ENCODE measurements at regions not wholly inside any gene's neighbourhood (a gene's known extent, or its start where the extent isn't known, plus 50 kb on each side); places are given as distances from the start of the nearest gene placed in this dataset.

DNA sequence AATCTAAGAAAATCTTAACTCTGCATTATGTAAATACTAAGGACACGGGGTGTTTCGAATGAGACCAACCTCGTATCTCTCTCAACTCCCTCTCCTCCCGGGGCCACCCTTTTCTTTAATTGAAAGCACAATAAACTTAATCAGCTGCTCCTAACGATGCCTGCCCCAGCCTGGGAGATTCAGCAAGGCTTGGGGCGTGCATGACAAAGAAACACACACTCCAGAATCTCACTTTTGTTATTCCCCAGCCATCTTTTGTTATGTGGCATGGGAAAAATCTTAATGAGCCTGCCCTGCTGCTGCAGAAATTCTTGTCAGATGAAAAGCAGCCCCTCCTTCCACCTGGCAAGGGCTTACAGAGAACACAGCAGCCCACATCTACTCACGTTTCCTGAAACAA lies 117.4 kb downstream of the TTLL2 start:
- intact Hi-C loops (cut with DNase I) = no loop called here
- WGBS (ENCODE audit: insufficient coverage, low coverage, low lambda C conversion rate, missing lambda C conversion rate) = 64% methylated on average over 6 of the region's 7 CpGs
- Histone ChIP-seq H3K36me3 (no peaks in the 10 kb centered on the region), H3K4me3 (no peak overlapping the region), H3K27ac (no peak overlapping the region), H3K9me3 (no peaks in the 10 kb centered on the region), H3K4me1 (no peaks in the 10 kb centered on the region), H3K27me3 (no peaks in the 10 kb centered on the region)
- TF ChIP-seq, protein P1, sequence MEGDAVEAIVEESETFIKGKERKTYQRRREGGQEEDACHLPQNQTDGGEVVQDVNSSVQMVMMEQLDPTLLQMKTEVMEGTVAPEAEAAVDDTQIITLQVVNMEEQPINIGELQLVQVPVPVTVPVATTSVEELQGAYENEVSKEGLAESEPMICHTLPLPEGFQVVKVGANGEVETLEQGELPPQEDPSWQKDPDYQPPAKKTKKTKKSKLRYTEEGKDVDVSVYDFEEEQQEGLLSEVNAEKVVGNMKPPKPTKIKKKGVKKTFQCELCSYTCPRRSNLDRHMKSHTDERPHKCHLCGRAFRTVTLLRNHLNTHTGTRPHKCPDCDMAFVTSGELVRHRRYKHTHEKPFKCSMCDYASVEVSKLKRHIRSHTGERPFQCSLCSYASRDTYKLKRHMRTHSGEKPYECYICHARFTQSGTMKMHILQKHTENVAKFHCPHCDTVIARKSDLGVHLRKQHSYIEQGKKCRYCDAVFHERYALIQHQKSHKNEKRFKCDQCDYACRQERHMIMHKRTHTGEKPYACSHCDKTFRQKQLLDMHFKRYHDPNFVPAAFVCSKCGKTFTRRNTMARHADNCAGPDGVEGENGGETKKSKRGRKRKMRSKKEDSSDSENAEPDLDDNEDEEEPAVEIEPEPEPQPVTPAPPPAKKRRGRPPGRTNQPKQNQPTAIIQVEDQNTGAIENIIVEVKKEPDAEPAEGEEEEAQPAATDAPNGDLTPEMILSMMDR (IDR thresholded peaks at IDR 0.05) = no peak
- no peak for TF ChIP-seq POLR2A (IDR thresholded peaks at IDR 0.05)
- DNase-seq (no peak), ATAC-seq (no peak)

DNA sequence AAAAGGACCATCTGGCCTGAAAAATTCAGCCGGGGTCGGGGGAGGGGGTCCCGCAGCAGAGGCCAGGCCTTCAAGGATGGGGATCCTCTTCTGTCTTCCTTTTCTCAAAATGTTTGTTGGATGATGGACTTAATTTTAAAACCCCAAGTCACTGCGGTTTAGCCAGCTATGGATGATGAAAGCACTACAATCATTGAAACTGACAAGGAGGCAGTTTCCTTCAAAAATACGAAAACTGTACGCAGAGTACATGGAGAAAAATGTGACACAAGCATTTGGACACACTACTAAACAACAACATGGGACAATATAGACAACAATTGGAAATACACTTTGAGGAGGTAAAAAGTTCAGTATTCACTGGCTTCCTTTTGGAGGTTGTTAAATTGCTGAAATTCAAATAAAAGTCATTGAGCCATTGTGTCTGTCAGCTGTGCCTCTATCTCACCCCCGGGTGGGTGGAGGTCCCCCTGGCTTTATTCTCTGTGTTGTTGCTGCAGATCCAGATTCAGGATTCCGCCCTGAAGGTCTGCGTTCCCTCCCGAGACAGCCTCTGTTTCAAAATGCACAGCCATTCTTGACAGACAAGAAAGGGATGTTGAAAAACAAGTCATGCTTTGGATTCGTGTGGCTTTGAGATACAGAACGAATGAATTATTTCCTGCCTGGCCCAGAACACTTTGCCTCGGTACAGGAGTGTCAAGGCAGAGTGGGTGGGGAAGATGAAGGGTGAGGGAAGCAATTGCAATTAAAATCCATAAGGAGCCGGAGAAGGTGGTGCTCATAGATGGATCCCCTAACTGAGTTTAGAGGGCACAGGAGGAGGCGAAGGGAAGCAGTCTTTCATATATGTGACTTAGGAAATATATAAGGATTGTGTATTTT lies 118.2 kb downstream of the TTLL2 start:
- 67% methylated on average over 12 of the region's 15 CpGs for WGBS (ENCODE audit: insufficient coverage, low coverage, low lambda C conversion rate, missing lambda C conversion rate)

DNA sequence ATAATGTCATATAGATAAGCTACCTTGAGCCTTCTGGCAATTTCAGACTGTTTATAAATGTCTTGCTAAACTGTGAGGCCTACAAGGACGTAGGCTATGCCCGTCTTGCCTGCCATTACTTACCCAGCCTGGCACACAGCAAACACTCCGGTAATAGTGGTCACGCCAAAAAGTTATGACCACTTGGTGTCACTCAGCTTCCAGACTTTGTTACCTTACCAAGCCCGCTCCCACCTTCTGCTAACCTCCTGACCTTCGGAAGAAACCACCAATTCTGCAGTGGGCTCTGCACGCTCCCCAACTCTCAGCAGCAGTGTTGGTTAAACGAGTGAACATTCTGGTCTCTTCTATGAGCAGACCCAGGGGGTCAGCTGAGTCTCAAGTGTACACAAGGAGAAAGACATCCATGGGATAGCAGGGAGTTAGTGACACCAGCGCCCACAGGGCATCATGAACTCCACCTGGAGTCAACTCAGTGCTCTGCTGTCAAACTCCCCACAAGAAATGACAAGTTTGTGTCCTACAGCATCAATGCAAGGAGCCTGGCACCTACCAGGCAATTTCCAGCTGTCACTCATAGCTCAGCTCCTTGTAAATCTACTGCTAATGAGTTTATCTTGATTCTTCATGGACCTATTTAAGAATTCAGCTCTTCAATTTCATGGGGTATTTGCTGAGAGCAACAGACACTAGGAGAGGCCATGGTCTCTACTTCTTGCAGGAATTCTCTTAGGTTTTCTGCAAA lies 119.9 kb downstream of the TTLL2 start:
- no peaks in the 10 kb centered on the region for H3K27me3 ChIP-seq
- no peaks in the 10 kb centered on the region for H3K36me3 ChIP-seq
- TF ChIP-seq, protein P1 (IDR thresholded peaks at IDR 0.05) = no peak
- no peak for TF ChIP-seq POLR2A (IDR thresholded peaks at IDR 0.05)
- intact Hi-C loops (cut with DNase I) = no loop called here
- ATAC-seq (no peak), DNase-seq (no peak)
- H3K4me1 ChIP-seq = no peaks in the 10 kb centered on the region
- H3K27ac ChIP-seq = no peak overlapping the region
- no peaks in the 10 kb centered on the region for H3K9me3 ChIP-seq
- H3K4me3 ChIP-seq = no peak overlapping the region
- 82% methylated on average over 3 of the region's 9 CpGs for WGBS (ENCODE audit: insufficient coverage, low coverage, low lambda C conversion rate, missing lambda C conversion rate)

More for the DNA sequence above, 118.2 kb downstream of the TTLL2 start:
- no peaks in the 10 kb centered on the region for H3K9me3 ChIP-seq
- no peak overlapping the region for H3K4me3 ChIP-seq
- ATAC-seq (no peak), DNase-seq (no peak)
- H3K27ac ChIP-seq = no peak overlapping the region
- H3K27me3 ChIP-seq = no peaks in the 10 kb centered on the region
- no peak for TF ChIP-seq POLR2A (IDR thresholded peaks at IDR 0.05)
- no peaks in the 10 kb centered on the region for H3K4me1 ChIP-seq
- intact Hi-C loops (cut with DNase I) = no loop called here
- H3K36me3 ChIP-seq = no peaks in the 10 kb centered on the region

DNA sequence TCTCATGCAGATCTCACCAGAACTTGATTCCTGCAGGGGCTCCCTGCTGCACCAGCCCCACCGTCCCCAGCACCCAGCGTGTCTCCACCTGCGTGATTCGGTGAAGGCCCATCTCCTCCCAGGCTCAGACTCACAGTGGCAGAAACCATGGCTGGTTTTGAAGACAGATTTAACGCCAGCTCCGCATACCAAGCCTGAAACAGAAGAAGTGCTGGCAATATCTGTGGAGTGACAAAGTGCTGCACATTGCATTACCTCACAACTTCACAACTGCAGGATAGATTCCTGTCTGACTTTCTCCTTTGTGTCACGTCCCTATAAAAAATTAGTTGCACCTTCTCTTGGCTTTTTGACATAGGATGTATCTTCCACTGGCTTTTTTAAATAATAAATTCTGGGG lies 120.7 kb downstream of the TTLL2 start:
- TF ChIP-seq, protein P1 (IDR thresholded peaks at IDR 0.05) = no peak
- no peak for TF ChIP-seq POLR2A (IDR thresholded peaks at IDR 0.05)
- WGBS (ENCODE audit: insufficient coverage, low coverage, low lambda C conversion rate, missing lambda C conversion rate) = 79% methylated on average over 4 of the region's 7 CpGs
- Histone ChIP-seq H3K9me3 (no peaks in the 10 kb centered on the region), H3K4me3 (no peak overlapping the region), H3K36me3 (no peaks in the 10 kb centered on the region), H3K27me3 (no peaks in the 10 kb centered on the region), H3K4me1 (no peaks in the 10 kb centered on the region), H3K27ac (no peak overlapping the region)
- DNase-seq (no peak), ATAC-seq (no peak)
- intact Hi-C loops (cut with DNase I) = no loop called here

DNA sequence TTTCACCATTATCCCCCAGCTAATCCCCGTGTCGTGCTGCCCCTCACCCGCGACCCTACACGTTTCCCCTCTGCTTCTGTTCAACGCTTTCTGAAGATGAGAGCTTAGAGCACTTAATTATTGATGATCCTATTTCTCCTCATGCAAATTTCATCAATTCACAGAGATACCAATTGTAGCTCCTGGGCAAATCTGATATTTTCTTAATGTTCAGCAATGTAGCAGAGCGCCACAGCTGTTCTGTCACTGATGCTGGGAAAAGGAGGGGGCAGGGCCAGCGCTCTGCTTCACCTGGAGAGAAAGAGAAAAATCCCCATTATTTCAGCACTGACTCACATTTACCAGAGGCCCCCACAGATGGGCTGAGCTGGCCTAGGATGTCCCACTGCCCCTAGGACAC lies 121.2 kb downstream of the TTLL2 start:
- intact Hi-C loops (cut with DNase I) = no loop called here
- no peaks in the 10 kb centered on the region for H3K9me3 ChIP-seq
- no peaks in the 10 kb centered on the region for H3K36me3 ChIP-seq
- DNase-seq (no peak), ATAC-seq (no peak)
- no peaks in the 10 kb centered on the region for H3K4me1 ChIP-seq
- H3K4me3 ChIP-seq = no peak overlapping the region
- 96% methylated on average over 8 of the region's 8 CpGs for WGBS (ENCODE audit: insufficient coverage, low coverage, low lambda C conversion rate, missing lambda C conversion rate)
- no peak for TF ChIP-seq POLR2A (IDR thresholded peaks at IDR 0.05)
- TF ChIP-seq, protein P1 (IDR thresholded peaks at IDR 0.05) = no peak
- H3K27ac ChIP-seq = no peak overlapping the region
- no peaks in the 10 kb centered on the region for H3K27me3 ChIP-seq

All from right lobe of liver (tissue), 6 donors.